ENCODE measurements at regions not wholly inside any gene's neighbourhood (a gene's known extent, or its start where the extent isn't known, plus 50 kb on each side); places are given as distances from the start of the nearest gene placed in this dataset.

DNA sequence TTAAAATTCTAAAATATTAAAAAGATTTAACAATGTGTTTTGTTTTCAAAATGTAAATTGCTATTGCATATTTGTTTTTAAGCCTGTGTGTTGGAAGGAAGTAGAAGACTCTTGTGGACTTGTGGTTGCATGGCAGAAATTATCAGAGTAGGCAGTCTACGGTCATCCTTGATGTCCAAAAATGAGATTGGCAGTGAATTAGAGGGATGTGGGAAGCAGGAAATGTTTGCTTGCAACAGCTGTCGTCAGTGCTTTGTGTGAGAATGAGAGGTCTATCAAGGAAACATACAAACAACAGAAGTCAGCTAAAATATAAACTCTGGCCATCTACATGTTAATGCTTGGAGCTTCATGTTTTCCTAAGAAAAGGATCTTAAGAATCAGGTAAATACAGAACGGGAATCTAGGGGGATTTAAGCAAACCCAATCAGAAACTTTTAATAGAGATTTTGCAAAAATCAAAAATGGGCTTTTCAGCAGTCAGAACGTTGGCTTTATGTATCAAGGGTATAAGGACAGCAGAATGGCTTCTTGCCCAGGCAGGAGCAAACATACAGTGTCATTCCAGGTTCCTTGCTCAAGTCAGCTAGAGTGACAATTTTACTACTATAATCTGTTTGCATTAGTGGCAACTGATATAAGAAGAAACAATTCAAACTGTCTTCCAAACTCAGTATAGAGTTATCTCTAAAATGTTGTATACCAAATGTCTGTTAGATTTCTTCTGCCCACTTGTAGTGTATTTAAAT, 196.7 kb downstream of the CYB561 start:
- Histone ChIP-seq H3K4me3 (no peak overlapping the region), H3K27ac (no peak overlapping the region), H3K27me3 (no peaks in the 10 kb centered on the region), H3K9me3 (no peaks in the 10 kb centered on the region), H3K36me3 (no peaks in the 10 kb centered on the region), H3K4me1 (ENCODE audit: insufficient read depth) (peaks cover 1% of the 10 kb centered on the region)
- no peak for DNase-seq
- intact Hi-C loops (cut with DNase I), result no loop called here
- 36 to 41% (median 38%) methylated on average over 4 of the region's 4 CpGs for WGBS, 3 donors
- TF ChIP-seq CTCF (IDR thresholded peaks at IDR 0.05), result no peak
- no peak for TF ChIP-seq EP300 (IDR thresholded peaks at IDR 0.05)
- TF ChIP-seq POLR2A (IDR thresholded peaks at IDR 0.05), result no peak

DNA sequence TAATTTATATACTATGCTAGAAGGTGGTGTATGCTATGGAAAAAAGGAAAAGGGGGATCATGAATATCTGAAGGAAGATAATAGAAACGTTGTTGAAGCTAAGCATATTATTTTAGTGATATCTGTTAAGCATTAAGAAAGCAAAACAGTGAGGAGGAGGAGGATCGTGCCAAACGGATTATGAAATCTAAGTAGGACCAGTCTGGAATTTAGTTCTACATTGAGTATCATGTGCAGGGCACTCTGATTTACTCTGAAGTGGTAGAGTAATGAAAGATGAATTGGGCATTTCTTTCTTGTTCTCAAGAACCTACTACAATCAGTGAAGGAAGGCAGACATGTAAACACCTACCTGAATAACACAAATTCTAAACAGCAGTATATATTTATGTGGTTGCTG, 195.3 kb downstream of the CYB561 start:
- TF ChIP-seq CTCF (IDR thresholded peaks at IDR 0.05) (no peak), POLR2A (IDR thresholded peaks at IDR 0.05) (no peak), EP300 (IDR thresholded peaks at IDR 0.05) (no peak)
- Histone ChIP-seq H3K36me3 (no peaks in the 10 kb centered on the region), H3K27ac (no peak overlapping the region), H3K27me3 (no peaks in the 10 kb centered on the region), H3K4me1 (ENCODE audit: insufficient read depth) (peaks cover 1% of the 10 kb centered on the region), H3K4me3 (no peak overlapping the region), H3K9me3 (no peaks in the 10 kb centered on the region)
- no peak for DNase-seq
- intact Hi-C loops (cut with DNase I), result no loop called here
- 19 to 21% (median 20%) methylated on average over 3 of the region's 3 CpGs for WGBS, 3 donors

- WGBS, 3 donors, result 92 to 95% (median 94%) methylated on average over 3 of the region's 3 CpGs
- no peak for DNase-seq
- no peak overlapping the region for H3K4me3 ChIP-seq
- H3K4me1 ChIP-seq (ENCODE audit: insufficient read depth), result no peaks in the 10 kb centered on the region
- intact Hi-C loops (cut with DNase I), result no loop called here
- no peak overlapping the region for H3K27ac ChIP-seq
- H3K36me3 ChIP-seq, result no peaks in the 10 kb centered on the region
- no peaks in the 10 kb centered on the region for H3K27me3 ChIP-seq
- H3K9me3 ChIP-seq, result no peaks in the 10 kb centered on the region
- TF ChIP-seq EP300 (IDR thresholded peaks at IDR 0.05) (no peak), CTCF (IDR thresholded peaks at IDR 0.05) (no peak), POLR2A (IDR thresholded peaks at IDR 0.05) (no peak)
Measured at GRCh38 chr17:63258785-63259184, 187.3 kb downstream of the CYB561 start.

GRCh38 chr17:63262751-63263476, 183.2 kb downstream of the CYB561 start:
- Histone ChIP-seq H3K36me3 (no peaks in the 10 kb centered on the region), H3K27ac (no peak overlapping the region), H3K27me3 (no peaks in the 10 kb centered on the region), H3K4me3 (no peak overlapping the region), H3K4me1 (ENCODE audit: insufficient read depth) (no peaks in the 10 kb centered on the region), H3K9me3 (no peaks in the 10 kb centered on the region)
- intact Hi-C loops (cut with DNase I), result no loop called here
- DNase-seq, result no peak
- WGBS, 3 donors, result 80 to 84% (median 81%) methylated on average over 5 of the region's 5 CpGs
- TF ChIP-seq CTCF (IDR thresholded peaks at IDR 0.05), result no peak
- no peak for TF ChIP-seq EP300 (IDR thresholded peaks at IDR 0.05)
- no peak for TF ChIP-seq POLR2A (IDR thresholded peaks at IDR 0.05)

All from ovary (tissue), 7 donors.